Upper lobe of right lung (tissue), 1 donor: ENCODE measurements at regions not wholly inside any gene's neighbourhood (a gene's known extent, or its start where the extent isn't known, plus 50 kb on each side); places are given as distances from the start of the nearest gene placed in this dataset.

Source experiments
- ATAC-seq: fragments of 200-7000 bp; cut with Tn5 transposase; one replicate; pipeline ENCODE4 v1.9.1; 2020; ENCODE audit warnings: mild to moderate bottlenecking, moderate library complexity
- DNase-seq: peaks from one replicate; pipeline ENCODE4 v3.0.0-alpha.2; 2020
- H3K27ac ChIP-seq: fragments of 200-600 bp; one replicate; pipeline ENCODE4 v1.8.0; 2022
- H3K27me3 ChIP-seq: fragments of 200-600 bp; one replicate; pipeline ENCODE4 v1.8.0; 2022; ENCODE audit warnings: mild to moderate bottlenecking
- H3K36me3 ChIP-seq: fragments of 200-600 bp; one replicate; pipeline ENCODE4 v1.8.0; 2022
- H3K4me1 ChIP-seq: fragments of 200-600 bp; one replicate; pipeline ENCODE4 v1.8.0; 2022
- H3K4me3 ChIP-seq: fragments of 200-600 bp; one replicate; pipeline ENCODE4 v1.8.0; 2022; ENCODE audit warnings: mild to moderate bottlenecking
- H3K9me3 ChIP-seq: fragments of 200-600 bp; one replicate; pipeline ENCODE4 v1.8.0; 2022
- CTCF ChIP-seq: fragments of 200-600 bp; IDR thresholded peaks from one replicate; pipeline ENCODE4 v1.8.0; 2022; ENCODE audit warnings: antibody characterized with exemption
- intact Hi-C: fragments of 100-400 bp; cut with DNase I; formaldehyde crosslinking; loops from one replicate; pipeline ENCODE4 v1.11.0; 2022
- donor health status: DM: no; HTN: yes; CAD: no; lungs with severe emphysema.

- Histone ChIP-seq H3K4me3 (no peak overlapping the region), H3K36me3 (no peaks in the 10 kb centered on the region), H3K27me3 (no peaks in the 10 kb centered on the region), H3K4me1 (peaks cover 10% of the 10 kb centered on the region), H3K9me3 (no peaks in the 10 kb centered on the region), H3K27ac (no peak overlapping the region)
- DNase-seq, result no peak
- no peak for ATAC-seq
- intact Hi-C loops, result no loop called here
- no peak for TF ChIP-seq CTCF
Observed at GRCh38 chr9:89798547-89799120, 193.8 kb downstream of the GADD45G start.

GRCh38 chr9:89799221-89799620 lies 194.4 kb downstream of the GADD45G start:
- DNase-seq, result no peak
- Histone ChIP-seq H3K9me3 (no peaks in the 10 kb centered on the region), H3K4me3 (no peak overlapping the region), H3K36me3 (no peaks in the 10 kb centered on the region), H3K27me3 (no peaks in the 10 kb centered on the region), H3K27ac (no peak overlapping the region), H3K4me1 (peaks cover 10% of the 10 kb centered on the region)
- ATAC-seq, result no peak
- intact Hi-C loops, result no loop called here
- TF ChIP-seq CTCF, result no peak

GRCh38 chr9:89799766-89800165 lies 195.0 kb downstream of the GADD45G start:
- H3K27me3 ChIP-seq, result no peaks in the 10 kb centered on the region
- peaks cover 10% of the 10 kb centered on the region for H3K4me1 ChIP-seq
- no peak for ATAC-seq
- TF ChIP-seq CTCF, result no peak
- no peak overlapping the region for H3K27ac ChIP-seq
- intact Hi-C loops, result no loop called here
- no peak overlapping the region for H3K4me3 ChIP-seq
- DNase-seq, result no peak
- no peaks in the 10 kb centered on the region for H3K36me3 ChIP-seq
- H3K9me3 ChIP-seq, result no peaks in the 10 kb centered on the region

- no peaks in the 10 kb centered on the region for H3K9me3 ChIP-seq
- intact Hi-C loops, result no loop called here
Observed at GRCh38 chr9:89801341-89801740, 196.5 kb downstream of the GADD45G start.

GRCh38 chr9:89801742-89802670 lies 197.2 kb downstream of the GADD45G start:
- intact Hi-C loops, result no loop called here
- H3K9me3 ChIP-seq, result no peaks in the 10 kb centered on the region
- H3K4me3 ChIP-seq, result no peak overlapping the region
- H3K36me3 ChIP-seq, result no peaks in the 10 kb centered on the region
- no peaks in the 10 kb centered on the region for H3K27me3 ChIP-seq
- no peak for TF ChIP-seq CTCF
- DNase-seq (no peak), ATAC-seq (no peak)
- H3K4me1 ChIP-seq, result peaks cover 10% of the 10 kb centered on the region
- H3K27ac ChIP-seq, result no peak overlapping the region

More at GRCh38 chr9:89801341-89801740, 196.5 kb downstream of the GADD45G start:
- no peak overlapping the region for H3K27ac ChIP-seq
- no peaks in the 10 kb centered on the region for H3K36me3 ChIP-seq
- peaks cover 10% of the 10 kb centered on the region for H3K4me1 ChIP-seq
- TF ChIP-seq CTCF, result no peak
- ATAC-seq (no peak), DNase-seq (no peak)
- no peak overlapping the region for H3K4me3 ChIP-seq
- no peaks in the 10 kb centered on the region for H3K27me3 ChIP-seq
